NCI-H524 (cell line): ENCODE measurements at regions not wholly inside any gene's neighbourhood (a gene's known extent, or its start where the extent isn't known, plus 50 kb on each side); places are given as distances from the start of the nearest gene placed in this dataset.
A peak's percentile ranks its signal among the peaks of the same experiment; 100 is the strongest.
"Not testable (repeated sequence)": the region's sequence is repeated elsewhere in the genome, so short reads cannot be mapped to it uniquely, and the experiment has no call there.

Experiments used
- DNase-seq, 2 experiments: peaks; one replicate each; lab custom pipeline; 2025; lab: John Stamatoyannopoulos, UW

DNA sequence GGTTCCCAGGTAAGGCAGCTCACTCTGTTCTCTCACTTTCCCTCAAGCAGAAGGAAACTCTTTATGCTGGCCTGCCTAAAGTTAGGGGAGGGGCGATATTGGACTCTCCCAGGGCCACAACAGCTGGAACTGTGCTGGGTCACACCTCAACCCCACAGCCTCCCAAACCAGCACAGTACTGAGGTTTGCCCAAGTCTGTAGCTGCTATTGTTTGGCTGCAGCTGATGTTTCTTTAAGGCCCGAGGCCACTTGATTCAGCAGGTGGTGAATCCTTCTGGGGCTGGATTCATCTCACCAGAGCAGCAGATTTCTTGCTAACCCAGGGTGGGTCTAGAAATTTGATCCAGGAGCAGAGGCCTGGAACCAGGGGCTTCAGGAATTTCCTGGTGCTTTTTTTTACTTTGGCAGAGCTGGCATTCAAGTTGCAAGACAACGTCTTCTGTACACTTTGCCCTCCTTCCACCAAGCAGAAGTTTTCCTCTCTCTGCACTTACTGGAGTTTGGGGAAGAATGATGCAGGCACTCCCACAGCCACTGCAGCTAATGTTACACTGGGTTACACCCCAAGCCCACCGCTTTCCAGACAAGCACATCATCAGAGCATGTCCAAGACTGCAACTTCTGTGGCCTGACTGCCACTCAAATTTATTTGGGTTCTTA, 544.7 kb upstream of the NDST4 start:
- peak in 1 of 2 experiments; percentile 22 for DNase-seq

DNA sequence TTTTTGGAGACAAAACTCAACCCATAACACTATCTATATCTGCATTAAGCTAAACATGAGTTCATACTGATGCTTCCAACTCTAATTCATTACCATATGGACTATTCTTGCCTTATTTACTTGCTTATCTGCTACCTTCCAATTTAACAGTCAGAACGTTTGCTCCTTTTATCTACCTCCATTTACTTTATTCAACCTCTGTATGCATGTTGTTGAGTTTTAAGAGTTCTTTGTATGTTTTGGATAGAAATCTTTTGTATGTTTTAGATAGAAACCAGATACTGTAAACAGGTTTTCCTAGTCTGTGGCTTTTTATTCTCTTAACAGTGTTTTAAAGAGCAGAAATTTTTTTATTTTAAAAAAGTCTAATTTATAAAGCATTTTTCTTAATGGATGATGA, 542.2 kb upstream of the NDST4 start:
- no peak for DNase-seq

DNA sequence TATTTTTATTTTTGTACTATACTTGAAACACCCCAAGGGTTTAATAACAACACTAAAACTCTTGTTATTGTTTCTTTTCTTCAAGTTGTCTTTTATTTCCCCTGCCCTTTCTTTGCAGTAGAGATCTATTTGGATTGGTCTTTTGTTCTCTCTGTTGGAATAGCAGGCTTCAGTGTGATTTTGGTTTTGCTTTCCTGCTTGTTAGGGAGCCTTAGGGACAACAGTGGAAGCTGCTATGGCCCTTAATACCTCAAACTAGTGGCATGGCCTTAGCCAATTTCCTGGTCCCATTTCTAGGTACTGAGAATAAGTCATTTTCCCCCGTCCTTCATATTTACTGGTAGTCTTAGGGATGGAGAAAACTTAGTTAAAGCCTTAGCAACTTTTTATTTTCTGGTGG, 535.4 kb upstream of the NDST4 start:
- no peak for DNase-seq

DNA sequence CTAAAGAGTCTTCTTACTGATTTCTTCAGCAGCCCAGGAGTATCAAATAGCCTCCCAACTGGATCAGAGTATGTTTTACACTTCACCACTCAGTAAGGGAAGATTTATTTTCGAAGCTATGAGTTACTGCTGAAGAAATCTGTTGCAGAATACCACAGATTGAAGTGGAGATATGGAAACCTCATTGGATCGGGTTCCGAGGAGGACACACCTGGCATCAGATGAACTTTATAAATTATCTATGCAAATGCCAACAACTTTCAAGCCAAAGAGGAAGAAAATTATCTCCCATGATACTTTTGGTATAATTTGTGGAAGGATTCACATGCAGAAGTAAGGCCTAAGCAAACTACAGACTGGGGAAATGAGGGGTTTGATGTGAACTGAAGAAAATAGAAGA, 515.9 kb upstream of the NDST4 start:
- DNase-seq: no peak

DNA sequence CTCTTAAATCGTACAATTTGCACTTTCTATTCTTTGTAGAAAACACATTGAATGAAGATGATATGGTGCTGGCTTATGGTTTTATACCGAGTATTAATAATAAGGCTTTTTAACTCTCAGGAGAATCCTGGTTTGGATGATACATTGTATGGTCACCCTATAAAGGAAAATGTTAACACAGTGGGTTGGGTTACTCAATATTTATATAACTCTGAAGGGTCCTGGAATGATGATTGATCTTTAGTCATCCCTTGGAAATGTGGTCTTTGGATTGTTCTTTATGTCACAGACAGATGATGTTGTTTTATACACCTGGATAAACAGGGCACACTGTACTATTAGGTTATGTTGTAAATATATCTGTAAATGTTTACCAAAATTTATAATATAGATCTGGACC, 496.2 kb upstream of the NDST4 start:
- no peak for DNase-seq

DNA sequence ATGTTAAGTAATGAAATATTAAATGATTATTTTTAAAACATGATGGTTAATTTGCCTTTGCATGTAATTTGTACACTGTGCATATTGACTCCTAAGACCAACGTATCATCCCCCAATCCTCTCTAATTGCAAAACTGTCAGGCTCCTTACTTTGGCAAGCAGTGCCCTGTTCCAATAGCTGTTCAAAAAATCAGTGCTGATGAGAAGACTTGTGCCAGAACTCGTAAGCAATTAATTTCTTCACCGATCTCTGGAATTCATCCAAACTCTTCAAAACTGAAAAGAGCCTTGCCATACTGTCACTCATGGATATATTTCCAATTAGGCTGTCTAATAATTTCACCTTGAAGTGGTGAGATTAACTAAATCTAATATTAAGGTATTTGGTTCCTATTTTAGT, 493.9 kb upstream of the NDST4 start:
- DNase-seq: no peak

DNA sequence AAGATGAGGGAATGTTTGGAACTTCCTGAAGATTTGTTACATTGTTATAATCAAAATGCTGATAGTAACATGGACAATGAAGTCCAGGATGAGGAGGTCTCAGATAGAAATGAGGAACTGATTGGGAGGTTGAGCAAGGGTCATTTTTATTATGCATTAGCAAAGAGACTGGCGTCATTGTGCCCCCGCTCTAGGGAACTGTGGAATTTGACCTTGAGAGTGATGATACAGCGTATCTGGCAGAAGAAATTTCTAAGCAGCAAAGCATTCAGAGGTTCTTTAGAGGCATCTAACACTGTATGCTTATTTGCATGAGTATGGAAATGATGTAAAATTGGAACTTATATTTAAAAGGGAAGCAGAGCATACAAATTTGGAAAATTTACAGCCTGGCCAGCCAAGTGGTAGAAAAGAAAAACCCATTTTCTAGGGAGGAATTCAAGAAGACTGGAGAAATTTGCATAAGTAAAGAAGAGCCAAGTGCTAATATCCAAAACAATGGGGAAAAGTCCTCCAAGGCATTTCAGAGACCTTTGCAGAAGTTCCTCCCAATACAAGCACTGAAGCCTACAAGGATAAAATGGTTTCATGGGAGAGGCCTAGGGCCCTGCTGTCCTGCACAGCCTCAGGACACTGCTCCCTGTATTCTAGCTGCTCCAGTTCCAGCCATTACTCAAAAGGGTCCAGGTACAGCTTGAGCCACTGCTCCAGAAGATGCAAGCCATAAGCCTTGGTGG, 483.0 kb upstream of the NDST4 start:
- no peak for DNase-seq

DNA sequence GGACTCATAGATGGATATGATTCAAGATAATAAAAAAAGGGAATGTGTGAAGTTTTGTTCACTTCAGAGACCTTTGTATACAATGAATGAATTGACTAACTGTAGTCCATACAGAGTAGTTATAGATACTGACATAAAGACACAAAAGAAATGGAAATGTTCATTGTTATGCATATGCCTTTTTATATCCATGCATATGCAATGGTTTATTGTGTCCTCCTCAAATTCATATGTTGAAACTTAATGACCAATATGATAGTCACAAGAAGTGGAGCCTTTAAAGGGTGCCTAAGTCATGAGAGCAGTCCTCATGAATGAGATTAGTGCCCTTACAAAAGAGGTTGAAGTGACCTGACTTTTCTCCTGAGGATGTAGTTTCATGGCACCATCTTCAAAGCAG, 467.5 kb upstream of the NDST4 start:
- no peak for DNase-seq

DNA sequence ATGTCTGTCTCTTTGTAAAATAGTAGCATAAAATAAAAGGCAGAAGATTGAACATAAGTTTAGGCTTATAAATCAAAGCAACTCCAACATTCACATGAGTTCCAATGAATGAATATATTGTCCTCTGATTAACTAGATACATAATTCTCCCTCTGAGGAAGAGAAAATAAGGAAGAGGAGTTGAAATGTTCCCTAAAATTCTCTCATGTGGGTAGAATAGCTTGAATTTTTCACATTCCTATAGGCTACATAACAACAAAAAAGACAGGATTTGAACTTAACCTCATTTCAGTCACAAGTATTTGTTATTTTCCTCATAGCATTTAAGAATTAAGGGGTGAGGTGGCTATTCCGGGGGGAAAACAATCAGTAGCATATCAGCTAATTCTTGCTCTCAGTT, 462.4 kb upstream of the NDST4 start:
- DNase-seq: no peak

DNA sequence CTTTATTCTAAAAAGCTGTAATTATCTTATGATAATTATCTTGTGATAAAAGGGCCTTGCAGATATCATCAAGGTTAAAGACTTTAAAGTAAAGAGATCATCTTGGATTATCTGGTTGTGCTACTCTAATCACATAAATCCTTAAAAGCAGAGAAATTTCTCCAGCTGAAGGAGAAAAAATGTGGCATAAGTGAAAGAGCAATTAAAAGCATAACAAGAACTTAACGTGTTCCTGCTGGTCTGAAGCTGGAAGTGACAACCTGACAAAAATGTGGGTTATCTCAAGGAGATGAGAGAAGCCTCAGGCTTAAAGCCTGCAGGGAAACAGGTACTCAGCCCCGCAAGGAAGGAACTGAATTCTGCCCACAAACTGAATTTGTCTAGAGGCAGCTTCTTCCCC, 449.1 kb upstream of the NDST4 start:
- DNase-seq: no peak

DNA sequence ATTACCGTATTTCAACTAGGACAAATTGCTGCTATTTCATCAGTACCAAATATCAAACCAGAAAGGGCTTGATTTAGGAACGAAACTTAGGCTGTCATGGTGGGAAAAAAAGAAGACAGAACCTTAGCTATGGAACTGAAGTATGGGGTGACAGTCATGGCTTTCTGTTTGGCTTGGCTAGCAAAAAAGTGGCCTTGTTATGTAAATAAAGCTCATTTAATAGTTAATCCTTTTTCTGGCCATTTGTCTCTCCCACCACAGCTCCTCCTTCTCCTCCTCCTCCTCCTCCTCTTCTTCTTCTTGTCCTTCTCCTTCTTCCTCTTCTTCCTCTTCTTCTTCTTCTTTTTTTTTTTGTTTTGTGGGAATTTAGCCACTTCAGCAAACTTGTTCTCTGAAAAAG, 434.7 kb upstream of the NDST4 start:
- no peak for DNase-seq

DNA sequence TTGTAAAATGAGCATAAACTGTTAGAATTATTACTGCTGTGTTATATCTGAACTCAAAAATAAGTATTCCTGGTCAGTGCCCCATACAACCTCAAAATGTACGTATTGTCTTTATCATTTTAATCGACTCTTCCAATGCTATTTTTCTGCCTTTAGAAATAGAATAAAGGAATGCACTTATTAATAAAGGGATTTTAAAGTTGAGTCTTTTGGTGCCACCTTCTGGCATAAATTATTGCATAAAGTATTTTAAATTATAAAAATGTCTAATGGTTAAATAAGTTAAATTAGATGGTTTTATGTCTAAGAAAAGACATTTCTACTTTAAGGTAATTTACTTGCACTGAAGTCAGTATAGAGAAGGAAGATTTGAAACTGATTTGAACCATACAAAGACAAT, 424.0 kb upstream of the NDST4 start:
- no peak for DNase-seq

DNA sequence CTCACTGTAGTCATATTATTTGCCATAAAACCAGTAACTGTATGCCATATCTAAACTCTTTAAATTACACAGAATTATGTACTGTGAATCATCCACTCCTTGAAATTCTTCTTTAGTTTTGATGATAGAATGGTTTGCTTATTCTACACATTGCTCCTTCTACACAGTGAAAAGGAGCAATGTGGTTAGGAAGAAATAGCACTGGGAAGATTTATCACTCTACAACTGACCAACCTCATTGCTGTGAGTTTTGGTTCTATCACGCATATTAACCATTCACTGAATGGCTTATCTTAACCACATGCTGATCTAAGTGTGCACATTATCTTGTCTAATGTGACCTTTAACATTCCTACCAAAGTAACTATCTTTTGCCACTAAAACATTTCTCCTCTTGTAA, 415.7 kb upstream of the NDST4 start:
- no peak for DNase-seq

DNA sequence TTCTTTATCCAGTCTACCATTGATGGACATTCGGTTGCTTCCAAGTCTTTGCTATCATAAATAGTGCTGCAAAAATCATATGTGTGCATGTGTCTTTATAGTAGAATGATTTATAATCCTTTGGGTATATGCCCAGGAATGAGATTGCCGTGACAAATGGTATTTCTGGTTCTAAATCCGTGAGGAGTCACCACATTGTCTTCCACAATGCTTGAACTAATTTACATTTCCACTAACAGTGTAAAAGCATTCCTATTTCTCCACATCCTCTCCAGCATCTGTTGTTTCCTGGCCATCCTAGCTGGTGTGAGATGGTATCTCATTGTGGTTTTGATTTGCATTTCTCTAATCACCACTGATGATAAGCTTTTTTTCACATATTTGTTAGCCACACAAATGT, 406.1 kb upstream of the NDST4 start:
- DNase-seq: not testable (repeated sequence)

DNA sequence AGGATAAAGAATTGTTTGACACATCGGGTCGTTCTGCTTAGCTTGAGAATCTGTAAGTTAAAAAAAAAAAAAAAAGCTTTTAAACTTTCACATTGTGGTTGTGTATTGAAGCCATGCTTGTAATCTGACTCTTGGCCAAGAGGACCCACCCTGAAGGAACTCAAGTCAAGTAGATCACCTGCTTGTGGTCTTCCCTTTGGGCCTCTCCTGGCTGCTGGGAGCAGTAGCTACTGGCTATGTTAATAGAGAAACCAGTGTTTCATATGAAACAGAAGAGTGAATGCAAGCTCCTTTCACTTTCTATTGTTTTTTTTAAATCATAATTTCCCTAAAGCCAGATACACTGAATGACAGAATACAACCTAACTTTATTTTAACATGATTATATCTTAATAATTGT, 402.4 kb upstream of the NDST4 start:
- DNase-seq: no peak

DNA sequence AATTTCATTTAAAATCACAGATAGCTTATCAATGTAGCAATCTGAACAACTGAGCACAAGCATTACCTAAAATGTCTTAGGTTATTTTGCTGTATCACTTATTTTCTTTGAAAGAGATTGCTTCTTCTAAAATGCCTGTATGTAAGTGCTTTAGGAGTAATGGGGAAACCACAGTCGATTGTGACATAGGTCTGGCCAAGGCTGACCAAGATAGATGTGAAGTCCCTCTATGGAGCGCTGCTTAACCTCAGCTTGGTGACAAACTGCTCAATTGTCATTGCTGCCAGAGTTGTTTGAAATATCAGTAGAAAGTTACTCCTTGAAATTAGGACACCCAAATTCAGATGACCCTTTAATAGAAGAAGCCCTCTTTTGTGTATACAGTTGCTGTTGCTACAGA, 401.9 kb upstream of the NDST4 start:
- no peak for DNase-seq

DNA sequence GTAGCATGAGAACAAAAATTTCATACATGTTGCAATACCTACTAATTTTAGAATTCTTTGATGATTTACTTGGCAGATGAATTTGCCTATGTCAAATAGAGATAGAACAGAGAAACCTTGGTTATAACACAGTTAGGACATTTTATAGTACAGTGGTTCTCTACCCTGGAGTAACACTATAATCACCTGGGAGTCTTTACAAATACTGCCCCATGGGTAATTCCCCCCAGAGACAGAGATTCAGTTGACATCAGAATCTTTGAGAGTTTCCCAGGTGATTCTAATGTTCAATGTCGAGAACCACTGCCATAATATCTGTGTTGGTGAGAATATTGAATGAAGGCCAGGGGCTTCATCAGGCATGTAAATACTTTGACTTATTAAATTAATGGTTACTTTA, 401.3 kb upstream of the NDST4 start:
- DNase-seq: no peak

DNA sequence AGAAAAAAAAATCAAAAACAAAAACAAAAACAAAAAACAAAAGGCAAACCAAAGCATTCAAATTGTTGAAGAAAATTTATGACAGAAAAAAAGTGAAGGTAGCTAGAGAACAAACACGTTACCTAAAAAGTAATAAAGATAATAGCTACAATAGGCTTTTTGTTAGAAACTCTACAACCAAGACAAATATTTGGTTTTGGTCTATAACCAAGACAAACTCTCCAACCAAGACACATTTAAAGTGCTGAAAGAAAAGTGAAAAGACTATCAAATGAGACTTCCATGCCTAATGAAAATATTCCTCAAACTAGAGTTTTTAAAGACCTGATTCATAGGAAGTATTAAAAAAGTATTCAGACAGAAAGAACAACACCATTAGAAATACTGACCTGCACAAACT, 391.9 kb upstream of the NDST4 start:
- DNase-seq: no peak

DNA sequence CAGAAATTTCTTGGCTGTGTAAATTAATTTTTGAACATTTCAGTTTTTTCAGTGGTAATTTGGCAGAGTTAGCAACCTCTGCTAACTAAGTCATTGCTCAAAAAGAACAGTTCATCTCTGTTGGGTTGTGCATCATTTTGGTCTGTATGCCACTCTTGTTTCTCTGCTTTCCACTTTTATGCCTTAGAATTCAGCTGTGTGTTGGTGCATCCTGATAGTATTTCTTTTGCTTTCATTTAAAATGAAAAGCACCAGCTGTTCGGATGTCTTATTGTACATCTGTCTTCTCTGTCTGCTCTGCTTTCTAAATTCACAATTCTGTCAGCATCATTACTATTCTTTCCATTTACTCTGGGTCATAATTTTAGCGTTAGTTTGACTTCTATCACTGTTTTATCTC, 388.2 kb upstream of the NDST4 start:
- DNase-seq: no peak

DNA sequence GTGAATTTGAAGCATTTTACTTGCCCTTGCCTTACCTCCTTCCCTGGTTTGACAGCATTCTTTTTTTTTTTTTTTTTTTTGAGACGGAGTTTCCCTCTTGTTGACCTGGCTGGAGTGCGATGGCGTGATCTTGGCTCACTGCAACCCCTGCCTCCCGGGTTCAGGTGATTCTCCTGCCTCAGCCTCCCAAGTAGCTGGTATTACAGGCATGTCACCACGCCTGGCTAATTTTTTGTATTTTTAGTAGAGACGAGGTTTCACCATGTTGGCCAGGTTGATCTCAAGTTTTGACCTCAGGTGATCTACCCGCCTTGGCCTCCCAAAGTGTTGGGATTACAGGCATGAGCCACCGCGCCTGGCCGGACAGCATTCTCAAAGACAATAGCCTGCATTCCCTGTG, 380.4 kb upstream of the NDST4 start:
- DNase-seq: not testable (repeated sequence)

DNA sequence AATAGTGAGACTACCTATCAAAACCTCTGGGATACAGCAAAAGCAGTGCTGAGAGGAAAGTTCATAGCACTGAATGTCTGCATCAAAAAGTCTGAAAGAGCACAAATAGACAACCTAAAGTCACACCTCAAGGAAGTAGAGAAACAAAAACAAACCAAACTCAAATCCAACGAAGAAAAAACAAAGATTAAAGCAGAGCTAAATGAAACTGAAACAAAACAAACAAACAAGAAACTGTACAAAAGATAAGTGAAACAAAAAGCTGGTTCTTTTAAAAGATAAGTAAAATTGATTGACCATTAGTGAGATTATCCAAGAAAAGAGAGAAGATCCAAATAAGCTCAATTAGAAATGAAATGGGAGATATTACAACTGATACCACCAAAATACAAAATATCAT, 378.3 kb upstream of the NDST4 start:
- DNase-seq: no peak

DNA sequence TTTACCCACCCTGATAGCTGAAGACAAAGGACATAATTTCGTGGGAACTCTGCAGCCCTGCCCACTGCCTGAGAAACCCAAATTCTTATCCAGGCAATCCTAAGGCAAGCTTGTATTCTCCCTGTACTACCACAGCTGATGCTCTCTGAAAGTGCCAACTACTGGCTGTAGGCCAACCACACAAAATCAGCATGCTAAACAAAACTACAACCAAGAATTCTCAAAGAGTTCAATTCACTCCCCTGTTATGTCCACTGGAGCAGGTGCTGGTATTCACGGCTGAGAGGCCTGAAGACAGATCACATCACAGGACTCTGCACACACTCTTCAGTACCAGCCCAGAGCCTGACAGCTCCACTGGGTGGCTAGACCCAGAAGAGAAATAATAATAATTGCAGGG, 375.9 kb upstream of the NDST4 start:
- no peak for DNase-seq

DNA sequence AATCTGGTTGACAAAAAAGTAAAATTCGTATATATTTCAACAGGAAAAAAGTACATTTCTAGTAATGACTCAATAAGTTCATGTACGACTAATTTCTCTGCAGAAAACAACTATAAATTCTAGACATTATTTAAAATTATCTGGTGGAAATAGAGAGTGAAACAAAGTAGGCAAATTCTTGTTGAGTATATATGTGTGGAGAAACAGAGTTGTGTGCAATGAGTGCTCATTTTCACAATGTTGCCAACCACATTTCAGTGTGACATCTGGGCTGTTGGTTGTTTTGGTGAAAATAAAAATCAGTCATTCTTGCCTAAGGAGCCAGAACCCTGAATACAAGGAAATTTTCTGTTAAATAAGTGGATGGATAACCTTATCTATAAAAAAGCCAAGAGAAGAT, 372.0 kb upstream of the NDST4 start:
- DNase-seq: no peak

DNA sequence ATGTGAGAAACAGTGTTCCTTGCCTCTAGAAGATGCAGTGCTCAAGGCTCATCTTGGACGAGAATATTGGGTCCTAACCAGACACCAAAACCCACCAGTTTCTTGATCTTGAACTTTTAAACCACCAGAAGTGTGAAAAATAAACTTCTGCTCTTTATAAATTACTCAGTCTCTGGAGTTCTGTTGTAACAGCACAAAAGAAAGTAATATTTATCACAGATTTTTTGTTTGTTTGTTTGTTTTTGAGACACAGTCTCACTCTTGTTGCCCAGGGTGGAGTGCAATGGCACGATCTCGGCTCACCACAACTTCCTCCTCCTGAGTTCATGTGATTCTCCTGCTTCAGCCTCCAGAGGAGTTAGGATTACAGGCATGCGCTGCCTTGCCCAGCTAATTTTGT, 371.1 kb upstream of the NDST4 start:
- no peak for DNase-seq
